GM12878 (cell line): ENCODE measurements at regions not wholly inside any gene's neighbourhood (a gene's known extent, or its start where the extent isn't known, plus 50 kb on each side); places are given as distances from the start of the nearest gene placed in this dataset.

ENCODE experiments used
- CTCF ChIP-seq, 3 experiments: IDR thresholded peaks in 2 of 3; conservative IDR thresholded peaks in 1 of 3; 2 replicates each; pipeline ENCODE4 v1.5.1; 2011; ENCODE audit warnings: low read depth in 3 of 3, low read length in 3 of 3, mild to moderate bottlenecking in 3 of 3, control low read depth in 2 of 3, moderate library complexity in 2 of 3, inconsistent platforms in 1 of 3, mixed read lengths in 1 of 3; ENCODE audit not compliant: control insufficient read depth in 2 of 3, insufficient read depth in 1 of 3; ENCODE audit errors: extremely low read depth in 1 of 3
- SIN3A ChIP-seq: IDR thresholded peaks from 2 replicates; pipeline ENCODE4 v1.6.1; 2012; ENCODE audit warnings: low read depth, low read length, improper control_type of control experiment
- ZNF384 ChIP-seq: IDR thresholded peaks from 2 replicates; pipeline ENCODE4 v1.6.1; 2012; ENCODE audit warnings: low read depth, mild to moderate bottlenecking, low read length, improper control_type of control experiment, borderline replicate concordance
- TF ChIP-seq, protein P1 (sequence below): IDR thresholded peaks from 2 replicates; pipeline ENCODE4 v1.6.1; 2012; ENCODE audit warnings: improper control_type of control experiment, low read depth, low read length; ENCODE audit not compliant: insufficient replicate concordance

GRCh38 chr4:133467290-133467947, 318.3 kb downstream of the PCDH10 start:
- TF ChIP-seq CTCF (IDR thresholded peaks at IDR 0.05 in 2 of 3, conservative IDR thresholded peaks at IDR 0.05 in 1 of 3; ENCODE audit: control insufficient read depth in 2 of 3, extremely low read depth in 1 of 3, insufficient read depth in 1 of 3, low read depth in 3 of 3, low read length in 3 of 3) (no peak), SIN3A (no peak), ZNF384 (no peak)
- TF ChIP-seq, protein P1, sequence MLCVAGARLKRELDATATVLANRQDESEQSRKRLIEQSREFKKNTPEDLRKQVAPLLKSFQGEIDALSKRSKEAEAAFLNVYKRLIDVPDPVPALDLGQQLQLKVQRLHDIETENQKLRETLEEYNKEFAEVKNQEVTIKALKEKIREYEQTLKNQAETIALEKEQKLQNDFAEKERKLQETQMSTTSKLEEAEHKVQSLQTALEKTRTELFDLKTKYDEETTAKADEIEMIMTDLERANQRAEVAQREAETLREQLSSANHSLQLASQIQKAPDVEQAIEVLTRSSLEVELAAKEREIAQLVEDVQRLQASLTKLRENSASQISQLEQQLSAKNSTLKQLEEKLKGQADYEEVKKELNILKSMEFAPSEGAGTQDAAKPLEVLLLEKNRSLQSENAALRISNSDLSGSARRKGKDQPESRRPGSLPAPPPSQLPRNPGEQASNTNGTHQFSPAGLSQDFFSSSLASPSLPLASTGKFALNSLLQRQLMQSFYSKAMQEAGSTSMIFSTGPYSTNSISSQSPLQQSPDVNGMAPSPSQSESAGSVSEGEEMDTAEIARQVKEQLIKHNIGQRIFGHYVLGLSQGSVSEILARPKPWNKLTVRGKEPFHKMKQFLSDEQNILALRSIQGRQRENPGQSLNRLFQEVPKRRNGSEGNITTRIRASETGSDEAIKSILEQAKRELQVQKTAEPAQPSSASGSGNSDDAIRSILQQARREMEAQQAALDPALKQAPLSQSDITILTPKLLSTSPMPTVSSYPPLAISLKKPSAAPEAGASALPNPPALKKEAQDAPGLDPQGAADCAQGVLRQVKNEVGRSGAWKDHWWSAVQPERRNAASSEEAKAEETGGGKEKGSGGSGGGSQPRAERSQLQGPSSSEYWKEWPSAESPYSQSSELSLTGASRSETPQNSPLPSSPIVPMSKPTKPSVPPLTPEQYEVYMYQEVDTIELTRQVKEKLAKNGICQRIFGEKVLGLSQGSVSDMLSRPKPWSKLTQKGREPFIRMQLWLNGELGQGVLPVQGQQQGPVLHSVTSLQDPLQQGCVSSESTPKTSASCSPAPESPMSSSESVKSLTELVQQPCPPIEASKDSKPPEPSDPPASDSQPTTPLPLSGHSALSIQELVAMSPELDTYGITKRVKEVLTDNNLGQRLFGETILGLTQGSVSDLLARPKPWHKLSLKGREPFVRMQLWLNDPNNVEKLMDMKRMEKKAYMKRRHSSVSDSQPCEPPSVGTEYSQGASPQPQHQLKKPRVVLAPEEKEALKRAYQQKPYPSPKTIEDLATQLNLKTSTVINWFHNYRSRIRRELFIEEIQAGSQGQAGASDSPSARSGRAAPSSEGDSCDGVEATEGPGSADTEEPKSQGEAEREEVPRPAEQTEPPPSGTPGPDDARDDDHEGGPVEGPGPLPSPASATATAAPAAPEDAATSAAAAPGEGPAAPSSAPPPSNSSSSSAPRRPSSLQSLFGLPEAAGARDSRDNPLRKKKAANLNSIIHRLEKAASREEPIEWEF, result no peak
